GM18499 (cell line): ENCODE measurements at regions not wholly inside any gene's neighbourhood (a gene's known extent, or its start where the extent isn't known, plus 50 kb on each side); places are given as distances from the start of the nearest gene placed in this dataset.

Experiments used
- ATAC-seq: cut with Tn5 transposase; IDR thresholded peaks from one replicate; pipeline ENCODE4 v1.9.1; 2021; ENCODE audit warnings: moderate number of reproducible peaks; ENCODE audit not compliant: insufficient read depth, unreplicated experiment

- no peak for ATAC-seq
Measured at GRCh38 chr3:159627634-159628033, 361.0 kb upstream of the IL12A start.

- ATAC-seq, result no peak
Measured at GRCh38 chr3:159629329-159630084, 359.1 kb upstream of the IL12A start.

- no peak for ATAC-seq
Measured at GRCh38 chr3:159631226-159631625, 357.4 kb upstream of the IL12A start.

GRCh38 chr3:159632128-159632527 is 356.5 kb upstream of the IL12A start:
- no peak for ATAC-seq

- ATAC-seq, result no peak
Measured at GRCh38 chr3:159632851-159633250, 355.8 kb upstream of the IL12A start.

GRCh38 chr3:159634483-159634882 is 354.2 kb upstream of the IL12A start:
- ATAC-seq, result no peak

- ATAC-seq, result no peak
Measured at GRCh38 chr3:159635047-159635641, 353.5 kb upstream of the IL12A start.

- no peak for ATAC-seq
Measured at GRCh38 chr3:159637883-159638542, 350.6 kb upstream of the IL12A start.

- no peak for ATAC-seq
Measured at GRCh38 chr3:159640225-159640624, 348.4 kb upstream of the IL12A start.

- ATAC-seq, result no peak
Measured at GRCh38 chr3:159643406-159643805, 345.2 kb upstream of the IL12A start.

GRCh38 chr3:159645874-159646273 is 342.8 kb upstream of the IL12A start:
- no peak for ATAC-seq

- no peak for ATAC-seq
Measured at GRCh38 chr3:159649951-159650350, 338.7 kb upstream of the IL12A start.

GRCh38 chr3:159650726-159651125 is 337.9 kb upstream of the IL12A start:
- no peak for ATAC-seq

GRCh38 chr3:159652452-159652851 is 336.2 kb upstream of the IL12A start:
- ATAC-seq, result no peak

- no peak for ATAC-seq
Measured at GRCh38 chr3:159654183-159655134, 334.2 kb upstream of the IL12A start.

GRCh38 chr3:159655202-159655601 is 333.4 kb upstream of the IL12A start:
- no peak for ATAC-seq

GRCh38 chr3:159657176-159657575 is 331.5 kb upstream of the IL12A start:
- no peak for ATAC-seq

- no peak for ATAC-seq
Measured at GRCh38 chr3:159657629-159658028, 331.0 kb upstream of the IL12A start.

- no peak for ATAC-seq
Measured at GRCh38 chr3:159660326-159660725, 328.3 kb upstream of the IL12A start.

- ATAC-seq, result no peak
Measured at GRCh38 chr3:159660901-159661300, 327.7 kb upstream of the IL12A start.
